Fibroblast of pulmonary artery (primary cell): ENCODE measurements at regions not wholly inside any gene's neighbourhood (a gene's known extent, or its start where the extent isn't known, plus 50 kb on each side); places are given as distances from the start of the nearest gene placed in this dataset.

Experiments used
- DNase-seq: peaks from one replicate; pipeline ENCODE4 v3.0.0-alpha.2; 2010; ENCODE audit warnings: low read depth
- H3K4me3 ChIP-seq: replicated peaks from 2 replicates; pipeline ENCODE4 v1.5.1; 2011; ENCODE audit warnings: low read depth, mild to moderate bottlenecking, control low read depth, low read length, moderate library complexity
- TF ChIP-seq, protein P1 (sequence below): IDR thresholded peaks from 2 replicates; pipeline ENCODE4 v1.5.1; 2011; ENCODE audit warnings: mild to moderate bottlenecking, control low read depth, low read length, inconsistent platforms; ENCODE audit errors: missing control alignments

DNA sequence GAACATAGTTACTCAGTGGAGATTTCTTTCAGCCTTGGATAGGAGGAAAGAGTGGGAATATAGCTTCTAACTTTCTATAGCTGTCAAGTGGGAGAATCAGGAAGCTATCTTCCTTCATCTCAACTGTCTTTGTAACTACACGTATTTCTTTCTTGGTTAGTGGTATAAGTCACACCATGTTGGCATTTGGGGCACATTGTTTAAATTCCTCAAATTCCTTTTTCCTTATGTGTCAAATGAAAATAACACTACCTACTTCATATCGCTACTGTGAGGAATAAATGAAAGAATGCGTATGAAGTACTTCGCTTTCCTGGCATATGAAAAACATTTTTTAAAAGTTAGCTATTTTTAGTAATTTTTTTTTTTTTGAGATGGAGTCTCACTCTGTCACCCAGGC, 1082.5 kb upstream of the WWC1 start:
- peak; percentile 7 for DNase-seq
- no peak overlapping the region for H3K4me3 ChIP-seq
- TF ChIP-seq, protein P1, sequence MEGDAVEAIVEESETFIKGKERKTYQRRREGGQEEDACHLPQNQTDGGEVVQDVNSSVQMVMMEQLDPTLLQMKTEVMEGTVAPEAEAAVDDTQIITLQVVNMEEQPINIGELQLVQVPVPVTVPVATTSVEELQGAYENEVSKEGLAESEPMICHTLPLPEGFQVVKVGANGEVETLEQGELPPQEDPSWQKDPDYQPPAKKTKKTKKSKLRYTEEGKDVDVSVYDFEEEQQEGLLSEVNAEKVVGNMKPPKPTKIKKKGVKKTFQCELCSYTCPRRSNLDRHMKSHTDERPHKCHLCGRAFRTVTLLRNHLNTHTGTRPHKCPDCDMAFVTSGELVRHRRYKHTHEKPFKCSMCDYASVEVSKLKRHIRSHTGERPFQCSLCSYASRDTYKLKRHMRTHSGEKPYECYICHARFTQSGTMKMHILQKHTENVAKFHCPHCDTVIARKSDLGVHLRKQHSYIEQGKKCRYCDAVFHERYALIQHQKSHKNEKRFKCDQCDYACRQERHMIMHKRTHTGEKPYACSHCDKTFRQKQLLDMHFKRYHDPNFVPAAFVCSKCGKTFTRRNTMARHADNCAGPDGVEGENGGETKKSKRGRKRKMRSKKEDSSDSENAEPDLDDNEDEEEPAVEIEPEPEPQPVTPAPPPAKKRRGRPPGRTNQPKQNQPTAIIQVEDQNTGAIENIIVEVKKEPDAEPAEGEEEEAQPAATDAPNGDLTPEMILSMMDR = no peak

DNA sequence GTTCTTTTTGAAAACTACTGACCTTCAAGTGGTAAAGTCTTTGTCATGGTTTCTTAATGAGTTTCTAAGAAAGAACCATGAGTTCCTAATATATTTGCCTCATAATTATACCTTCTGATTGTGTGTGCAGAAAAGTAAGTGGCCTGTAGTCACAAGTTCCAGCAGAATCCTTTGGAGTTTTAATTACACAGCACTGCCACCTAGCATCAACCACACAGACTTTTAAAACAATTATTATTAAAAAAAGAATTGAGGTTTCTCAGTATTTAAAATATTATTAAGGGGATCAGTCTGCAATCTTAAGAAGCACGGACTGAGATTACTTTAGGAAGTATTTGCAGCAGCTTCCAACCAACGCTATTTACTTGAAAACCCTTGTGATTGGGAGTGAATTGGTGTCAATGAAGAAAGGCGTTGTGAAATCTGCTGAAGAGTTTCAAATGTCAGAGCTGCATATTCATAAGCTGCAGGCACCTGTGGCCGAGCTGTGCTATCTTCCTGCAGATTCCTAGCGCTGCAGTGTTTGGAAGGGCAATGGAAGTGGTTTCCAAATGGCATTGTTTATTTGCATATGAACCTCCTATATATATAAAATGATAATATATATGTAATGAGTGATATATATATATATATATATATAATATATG, 1074.2 kb upstream of the WWC1 start:
- no peak overlapping the region for H3K4me3 ChIP-seq
- TF ChIP-seq, protein P1 = no peak
- no peak for DNase-seq

DNA sequence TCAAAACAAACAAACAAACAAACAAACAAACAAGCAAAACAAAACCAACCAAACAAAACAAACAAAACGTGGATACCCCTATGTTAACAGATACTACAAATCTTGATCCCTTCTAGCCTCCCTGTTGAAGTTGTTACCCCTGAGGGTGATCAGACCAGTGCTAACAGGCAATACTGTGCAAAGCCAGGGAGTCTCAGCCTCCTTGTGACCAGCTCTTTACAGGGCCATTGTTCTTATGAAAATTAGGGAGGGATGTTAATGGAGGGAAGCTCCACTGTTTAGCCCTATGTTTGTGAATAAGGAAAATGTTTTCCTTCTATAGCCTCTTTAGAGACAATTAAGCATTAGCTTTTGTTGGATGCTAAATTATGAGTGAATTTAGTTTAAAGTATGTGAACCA, 1072.1 kb upstream of the WWC1 start:
- no peak for DNase-seq
- TF ChIP-seq, protein P1 = no peak
- H3K4me3 ChIP-seq = no peak overlapping the region

DNA sequence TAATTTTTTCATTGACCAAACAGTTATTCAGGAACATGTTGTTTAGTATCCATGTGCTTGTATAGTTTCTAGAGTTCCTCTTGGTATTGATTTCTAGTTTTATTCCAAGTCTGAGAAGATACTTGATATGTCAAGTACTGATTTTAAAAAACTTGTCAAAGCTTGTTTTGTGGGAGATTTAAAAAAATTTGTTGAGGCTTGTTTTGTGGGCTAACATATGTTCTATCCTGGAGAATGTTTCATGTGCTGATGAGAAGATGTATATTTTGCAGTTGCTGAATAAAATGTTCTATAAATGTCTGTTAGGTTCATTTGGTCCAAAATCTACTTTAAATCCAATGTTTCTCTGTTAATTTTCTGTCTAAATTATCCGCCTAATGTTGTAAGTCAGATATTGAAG, 1065.1 kb upstream of the WWC1 start:
- TF ChIP-seq, protein P1 = no peak
- no peak for DNase-seq
- H3K4me3 ChIP-seq = no peak overlapping the region

DNA sequence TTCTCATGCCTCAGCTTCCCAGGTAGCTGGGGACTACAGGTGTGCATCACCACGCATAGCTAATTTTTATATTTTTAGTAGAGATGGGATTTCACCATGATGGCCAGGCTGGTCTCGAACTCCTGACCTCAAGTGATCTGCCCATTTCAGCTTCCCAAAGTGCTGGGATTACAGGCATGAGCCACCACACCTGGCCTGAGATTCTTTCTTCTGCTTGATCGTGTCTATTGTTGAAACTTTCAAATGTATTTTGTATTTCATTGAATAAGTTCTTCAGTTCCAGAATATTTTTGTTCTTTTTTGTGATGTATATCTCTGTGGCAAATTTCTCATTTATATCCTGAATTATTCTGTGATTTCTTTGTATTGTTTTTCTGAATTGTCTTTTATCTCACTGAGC, 1063.3 kb upstream of the WWC1 start:
- TF ChIP-seq, protein P1 = no peak
- DNase-seq = no peak

DNA sequence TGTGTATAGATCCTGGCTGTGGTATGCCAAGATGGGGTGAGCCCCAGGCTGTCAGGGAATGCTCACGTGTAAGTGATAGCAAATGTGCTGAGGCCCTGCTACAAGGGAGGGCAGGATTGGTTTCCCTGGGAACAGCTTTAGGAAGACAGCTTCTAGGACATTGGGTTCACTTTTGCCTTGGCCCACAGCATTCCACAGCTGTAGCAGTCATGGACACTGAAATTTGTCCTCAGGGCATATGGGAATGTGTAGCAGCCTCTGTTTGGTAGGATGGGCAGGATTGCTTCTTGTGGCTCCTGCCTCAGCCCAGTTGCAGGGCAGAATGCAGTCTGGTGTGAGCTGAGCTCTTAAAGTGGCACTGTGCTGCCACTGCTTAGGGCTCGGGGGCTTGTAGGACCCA, 1061.7 kb upstream of the WWC1 start:
- TF ChIP-seq, protein P1 = no peak
- H3K4me3 ChIP-seq = no peak overlapping the region
- no peak for DNase-seq

More for the DNA sequence above, 1063.3 kb upstream of the WWC1 start:
- H3K4me3 ChIP-seq = no peak overlapping the region

DNA sequence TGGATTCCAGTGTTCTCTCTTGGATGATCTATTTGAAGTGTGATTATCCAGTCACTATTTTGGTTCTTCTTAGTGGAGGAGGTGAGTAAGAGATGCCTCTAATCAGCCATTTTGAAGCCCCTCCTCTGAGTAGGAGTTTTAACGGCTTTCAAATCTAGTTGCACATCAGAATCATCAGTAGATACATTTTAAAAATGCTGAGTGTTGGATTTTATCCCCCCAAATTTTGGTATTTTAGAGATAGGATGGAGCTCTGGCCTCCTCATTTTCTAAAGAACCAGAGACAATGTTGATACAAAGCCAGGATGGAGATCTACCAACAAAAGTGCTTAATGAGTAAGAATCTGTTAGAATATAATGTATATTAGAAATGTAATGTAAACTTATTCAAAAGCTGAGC, 1061.0 kb upstream of the WWC1 start:
- no peak for DNase-seq
- TF ChIP-seq, protein P1 = no peak
- no peak overlapping the region for H3K4me3 ChIP-seq
